Neuronal stem cell (in vitro differentiated cells): ENCODE measurements at regions not wholly inside any gene's neighbourhood (a gene's known extent, or its start where the extent isn't known, plus 50 kb on each side); places are given as distances from the start of the nearest gene placed in this dataset.

Experiments used
- DNase-seq: peaks from one replicate; pipeline ENCODE4 v3.0.0-alpha.2; 2013; ENCODE audit warnings: low spot score
- H2AFZ ChIP-seq: one replicate; pipeline ENCODE4 v1.6.1; 2013; ENCODE audit warnings: mild to moderate bottlenecking, low read length, inconsistent platforms
- H2AK5ac ChIP-seq: 2 replicates; pipeline ENCODE4 v1.6.1; 2013; ENCODE audit warnings: low read depth, mild to moderate bottlenecking, inconsistent platforms, low read length, moderate library complexity, mixed read lengths
- H2BK120ac ChIP-seq: 2 replicates; pipeline ENCODE4 v1.6.1; 2013; ENCODE audit warnings: low read depth, mild to moderate bottlenecking, inconsistent platforms, low read length, moderate library complexity, mixed read lengths
- H2BK12ac ChIP-seq: one replicate; pipeline ENCODE4 v1.6.1; 2013; ENCODE audit warnings: low read length, inconsistent platforms
- H2BK15ac ChIP-seq: 2 replicates; pipeline ENCODE4 v1.6.1; 2013; ENCODE audit warnings: mild to moderate bottlenecking, low read length, inconsistent platforms, mixed read lengths
- H2BK5ac ChIP-seq: one replicate; pipeline ENCODE4 v1.6.1; 2013; ENCODE audit warnings: inconsistent platforms, mild to moderate bottlenecking, low read length, moderate library complexity
- H3K14ac ChIP-seq: one replicate; pipeline ENCODE4 v1.6.1; 2013; ENCODE audit warnings: low read length, inconsistent platforms
- H3K18ac ChIP-seq: 2 replicates; pipeline ENCODE4 v1.6.1; 2013; ENCODE audit warnings: low read length, inconsistent platforms
- H3K23ac ChIP-seq: 2 replicates; pipeline ENCODE4 v1.6.1; 2013; ENCODE audit warnings: low read depth, mild to moderate bottlenecking, mixed read lengths, low read length, inconsistent platforms; ENCODE audit not compliant: poor library complexity
- H3K27ac ChIP-seq: replicated peaks from 3 replicates; pipeline ENCODE4 v1.5.1; 2013; ENCODE audit warnings: low read length, inconsistent platforms
- H3K27me3 ChIP-seq, 3 experiments: 2 replicates each; pipeline ENCODE4 v1.6.1; 2013; ENCODE audit warnings: low read length in 3 of 3, mild to moderate bottlenecking in 2 of 3, inconsistent platforms in 1 of 3, low read depth in 1 of 3, mixed read lengths in 1 of 3, moderate library complexity in 1 of 3; ENCODE audit not compliant: control insufficient read depth in 3 of 3, insufficient read depth in 3 of 3
- H3K36me3 ChIP-seq, 2 donors: replicated peaks in 1 of 2; 2 replicates each; pipeline ENCODE4 v1.6.1; 2013; ENCODE audit warnings: low read length in 2 of 2; ENCODE audit not compliant: control insufficient read depth in 2 of 2, insufficient read depth in 2 of 2
- H3K4ac ChIP-seq: 2 replicates; pipeline ENCODE4 v1.6.1; 2013; ENCODE audit warnings: inconsistent platforms, mild to moderate bottlenecking, low read length, moderate library complexity
- H3K4me1 ChIP-seq, 2 donors: 1 replicate in 1 of 2; 2 replicates in 1 of 2; pipeline ENCODE4 v1.6.1; 2013; ENCODE audit warnings: low read length in 2 of 2, low read depth in 1 of 2; ENCODE audit not compliant: control insufficient read depth in 2 of 2, insufficient read depth in 1 of 2
- H3K4me2 ChIP-seq: one replicate; pipeline ENCODE4 v1.6.1; 2013; ENCODE audit warnings: mild to moderate bottlenecking, low read length, inconsistent platforms; ENCODE audit not compliant: insufficient read depth, poor library complexity, severe bottlenecking
- H3K4me3 ChIP-seq, 2 donors: 2 replicates each; pipeline ENCODE4 v1.5.1; 2013; ENCODE audit warnings: low read length in 2 of 2, mild to moderate bottlenecking in 2 of 2, inconsistent platforms in 1 of 2, moderate library complexity in 1 of 2
- H3K79me1 ChIP-seq: one replicate; pipeline ENCODE4 v1.6.1; 2013; ENCODE audit warnings: low read depth, mild to moderate bottlenecking, inconsistent platforms, low read length, moderate library complexity
- H3K9ac ChIP-seq: one replicate; pipeline ENCODE4 v1.6.1; 2013; ENCODE audit warnings: mild to moderate bottlenecking, low read depth, low read length, inconsistent platforms; ENCODE audit not compliant: poor library complexity
- H3K9me3 ChIP-seq, 2 donors: replicated peaks in 1 of 2; 2 replicates each; pipeline versions ENCODE3 to v1.6.1; 2013; ENCODE audit warnings: low read length in 2 of 2, mild to moderate bottlenecking in 2 of 2, inconsistent platforms in 1 of 2, low read depth in 1 of 2, mixed read lengths in 1 of 2, moderate library complexity in 1 of 2; ENCODE audit not compliant: control insufficient read depth in 2 of 2, insufficient read depth in 1 of 2
- H4K8ac ChIP-seq: one replicate; pipeline ENCODE4 v1.6.1; 2013; ENCODE audit warnings: low read depth, mild to moderate bottlenecking, inconsistent platforms, low read length, moderate library complexity
- H4K91ac ChIP-seq: one replicate; pipeline ENCODE4 v1.6.1; 2013; ENCODE audit warnings: low read length, low read depth, mild to moderate bottlenecking, inconsistent platforms; ENCODE audit not compliant: poor library complexity
- WGBS, 2 donors: extraction: QIAGEN DNeasy Blood & Tissue Kit; methylation state at CpG; one replicate each; pipeline ENCODE4 v1.1.7; 2013; ENCODE audit warnings: missing lambda C conversion rate in 2 of 2, mixed read lengths in 1 of 2; ENCODE audit not compliant: insufficient read length in 2 of 2, insufficient replicate concordance in 1 of 2; ENCODE audit errors: extremely low coverage in 2 of 2; 5-methylcytosine and 5-hydroxymethylcytosine counted together

GRCh38 chr3:109392293-109392692, 54.9 kb upstream of the DPPA4 start:
- Histone ChIP-seq H3K4me1 (no peaks in the 10 kb centered on the region), H3K4me3 (no peak overlapping the region), H3K14ac (no peak overlapping the region), H3K23ac (no peak overlapping the region), H2BK15ac (no peak overlapping the region), H3K36me3 (no peaks in the 10 kb centered on the region), H3K4me2 (no peak overlapping the region), H2BK12ac (no peak overlapping the region), H3K27ac (no peak overlapping the region), H2AFZ (no peak overlapping the region), H4K91ac (no peak overlapping the region), H3K18ac (no peak overlapping the region), H3K9me3 (peaks cover 0 to 3% of the 10 kb centered on the region in 2 donors), H4K8ac (no peak overlapping the region), H3K79me1 (no peaks in the 10 kb centered on the region), H3K9ac (no peak overlapping the region), H3K27me3 (no peaks in the 10 kb centered on the region), H2BK5ac (no peak overlapping the region), H3K4ac (no peak overlapping the region), H2AK5ac (no peak overlapping the region), H2BK120ac (no peak overlapping the region)
- 100% methylated on average over 1 of the region's 3 CpGs; no CpG with 5 or more reads in 1 of the 2 donors for WGBS, 2 donors
- DNase-seq: no peak

DNA sequence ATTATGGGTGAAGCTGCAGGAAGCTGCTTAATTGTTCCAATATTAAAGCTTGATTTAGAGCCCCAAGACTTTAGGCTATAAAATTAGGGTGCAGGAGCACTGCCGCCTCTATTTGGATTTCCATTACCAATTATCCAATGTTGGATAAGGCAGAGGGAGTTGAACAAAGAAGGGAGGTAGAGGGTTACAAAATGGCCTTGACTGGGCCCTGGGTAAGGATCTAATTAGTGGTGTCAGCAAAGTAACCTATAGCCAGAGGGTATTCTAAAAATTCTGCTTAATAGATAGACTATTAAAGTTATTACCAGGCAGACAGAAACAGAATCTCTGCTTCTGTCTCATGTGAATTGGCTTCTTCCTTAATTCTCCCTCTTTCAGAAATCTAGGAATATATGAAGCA, 50.3 kb upstream of the DPPA4 start:
- H3K23ac ChIP-seq: no peak overlapping the region
- WGBS, 2 donors: no CpG with 5 or more reads among the region's 1 CpG
- H2BK15ac ChIP-seq: no peak overlapping the region
- no peaks in the 10 kb centered on the region for H3K4me1 ChIP-seq
- H3K27ac ChIP-seq: no peak overlapping the region
- no peak overlapping the region for H2AFZ ChIP-seq
- no peaks in the 10 kb centered on the region for H3K36me3 ChIP-seq
- H2BK12ac ChIP-seq: no peak overlapping the region
- H3K18ac ChIP-seq: no peak overlapping the region
- H3K4me2 ChIP-seq: no peak overlapping the region
- no peak overlapping the region for H3K4ac ChIP-seq
- no peaks in the 10 kb centered on the region for H3K9me3 ChIP-seq
- H3K79me1 ChIP-seq: no peaks in the 10 kb centered on the region
- H4K8ac ChIP-seq: no peak overlapping the region
- H4K91ac ChIP-seq: no peak overlapping the region
- no peaks in the 10 kb centered on the region for H3K27me3 ChIP-seq
- no peak overlapping the region for H3K14ac ChIP-seq
- H3K9ac ChIP-seq: no peak overlapping the region
- H2BK5ac ChIP-seq: no peak overlapping the region
- H2AK5ac ChIP-seq: no peak overlapping the region
- no peak overlapping the region for H3K4me3 ChIP-seq
- DNase-seq: no peak
- no peak overlapping the region for H2BK120ac ChIP-seq

DNA sequence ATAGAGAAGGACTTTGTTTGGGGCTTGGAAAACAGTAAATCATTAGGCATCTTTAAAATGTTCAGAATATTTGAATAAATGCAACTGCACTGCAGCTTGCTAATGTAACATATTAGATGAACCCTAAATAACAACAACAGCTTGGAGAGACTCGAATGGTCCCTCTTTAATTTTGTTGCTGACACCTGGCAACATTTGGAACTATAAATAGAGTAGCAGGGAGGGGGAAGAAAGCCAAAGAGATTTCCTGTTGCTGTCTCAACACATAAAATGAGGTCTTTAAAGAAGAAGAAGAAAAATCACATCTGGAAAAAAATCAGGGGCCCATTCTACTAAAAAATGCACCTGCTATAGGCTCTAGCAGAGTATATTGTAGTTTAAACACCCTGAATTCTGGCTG, 49.9 kb upstream of the DPPA4 start:
- no peak overlapping the region for H3K27ac ChIP-seq
- H3K18ac ChIP-seq: no peak overlapping the region
- H3K4me3 ChIP-seq: no peak overlapping the region
- no peaks in the 10 kb centered on the region for H3K27me3 ChIP-seq
- no peaks in the 10 kb centered on the region for H3K4me1 ChIP-seq
- no CpG with 5 or more reads among the region's 1 CpG for WGBS, 2 donors
- H4K8ac ChIP-seq: no peak overlapping the region
- H3K4ac ChIP-seq: no peak overlapping the region
- no peak overlapping the region for H3K4me2 ChIP-seq
- no peak overlapping the region for H3K23ac ChIP-seq
- H2AK5ac ChIP-seq: no peak overlapping the region
- no peak overlapping the region for H2BK5ac ChIP-seq
- no peak overlapping the region for H2BK120ac ChIP-seq
- no peaks in the 10 kb centered on the region for H3K9me3 ChIP-seq
- no peak overlapping the region for H3K9ac ChIP-seq
- H2BK12ac ChIP-seq: no peak overlapping the region
- no peak overlapping the region for H4K91ac ChIP-seq
- H2BK15ac ChIP-seq: no peak overlapping the region
- no peak overlapping the region for H2AFZ ChIP-seq
- H3K14ac ChIP-seq: no peak overlapping the region
- DNase-seq: no peak
- H3K79me1 ChIP-seq: no peaks in the 10 kb centered on the region
- no peaks in the 10 kb centered on the region for H3K36me3 ChIP-seq
